GM12891 (cell line): ENCODE measurements at regions not wholly inside any gene's neighbourhood (a gene's known extent, or its start where the extent isn't known, plus 50 kb on each side); places are given as distances from the start of the nearest gene placed in this dataset.

ENCODE experiments used
- POLR2A ChIP-seq: IDR thresholded peaks from 2 replicates; pipeline ENCODE4 v1.6.1; 2011; ENCODE audit warnings: low read depth, low read length, control low read depth
- POLR2AphosphoS5 ChIP-seq: IDR thresholded peaks from 2 replicates; pipeline ENCODE4 v1.6.1; 2011; ENCODE audit warnings: low read depth, low read length, control low read depth
- POU2F2 ChIP-seq: IDR thresholded peaks from 2 replicates; pipeline ENCODE4 v1.6.1; 2011; ENCODE audit warnings: low read depth, mild to moderate bottlenecking, control low read depth, low read length, moderate library complexity
- TAF1 ChIP-seq: IDR thresholded peaks from 2 replicates; pipeline ENCODE4 v1.6.1; 2011; ENCODE audit warnings: low read depth, low read length, control low read depth

GRCh38 chr9:107933097-107933496, 443.5 kb upstream of the KLF4 start:
- TF ChIP-seq POLR2A (no peak), POLR2AphosphoS5 (no peak), POU2F2 (no peak), TAF1 (no peak)
